ENCODE measurements at regions not wholly inside any gene's neighbourhood (a gene's known extent, or its start where the extent isn't known, plus 50 kb on each side); places are given as distances from the start of the nearest gene placed in this dataset.

DNA sequence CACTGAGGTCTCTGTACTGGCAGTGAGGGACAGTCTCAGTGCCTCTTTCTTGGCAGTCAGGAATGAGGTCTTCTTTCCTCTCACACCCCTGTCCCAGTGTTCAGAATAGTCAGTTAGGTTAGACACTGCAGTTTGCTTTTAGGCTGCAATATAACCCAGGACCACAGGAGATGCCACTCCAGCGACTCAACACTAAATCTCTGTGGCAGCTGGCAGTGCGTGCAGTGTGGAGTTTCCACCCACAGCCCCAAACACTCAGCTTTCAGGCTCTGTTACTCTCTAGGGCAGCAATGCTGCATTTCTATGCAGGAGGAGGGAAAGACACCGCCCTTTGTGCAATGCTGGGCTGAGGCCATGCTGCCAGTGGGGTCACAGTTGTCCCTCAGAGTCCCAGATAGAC lies 150.2 kb upstream of the SUCLG2 start:
- Histone ChIP-seq H3K27ac (ENCODE audit: low read depth, low read length) (no peak overlapping the region), H3K36me3 (ENCODE audit: control insufficient read depth, low read length) (no peaks in the 10 kb centered on the region), H4K20me1 (ENCODE audit: control insufficient read depth, insufficient read depth, low read depth, low read length) (no peaks in the 10 kb centered on the region), H3K79me2 (ENCODE audit: control insufficient read depth, low read length) (no peaks in the 10 kb centered on the region), H3K4me2 (ENCODE audit: low read length) (no peak overlapping the region), H3K4me3 (ENCODE audit: low read length) (no peak overlapping the region), H3F3A (ENCODE audit: control insufficient read depth, insufficient read depth) (no peaks in the 10 kb centered on the region), H3K9me3 (ENCODE audit: control insufficient read depth, insufficient read depth, low read length) (peaks cover 17% of the 10 kb centered on the region; the same call in 1 of the 2 replicates), H3K9me2 (replicated peaks; ENCODE audit: control insufficient read depth, low read length) (no peaks in the 10 kb centered on the region), H3K27me3 (ENCODE audit: control insufficient read depth, low read length) (no peaks in the 10 kb centered on the region), H3K4me1 (ENCODE audit: control insufficient read depth, low read length) (no peaks in the 10 kb centered on the region)
- TF ChIP-seq CTCF (IDR thresholded peaks at IDR 0.05; ENCODE audit: low read depth, low read length, poor library complexity, severe bottlenecking) (no peak), EZH2phosphoT487 (IDR thresholded peaks at IDR 0.05; ENCODE audit: borderline replicate concordance, low read length) (no peak)

DNA sequence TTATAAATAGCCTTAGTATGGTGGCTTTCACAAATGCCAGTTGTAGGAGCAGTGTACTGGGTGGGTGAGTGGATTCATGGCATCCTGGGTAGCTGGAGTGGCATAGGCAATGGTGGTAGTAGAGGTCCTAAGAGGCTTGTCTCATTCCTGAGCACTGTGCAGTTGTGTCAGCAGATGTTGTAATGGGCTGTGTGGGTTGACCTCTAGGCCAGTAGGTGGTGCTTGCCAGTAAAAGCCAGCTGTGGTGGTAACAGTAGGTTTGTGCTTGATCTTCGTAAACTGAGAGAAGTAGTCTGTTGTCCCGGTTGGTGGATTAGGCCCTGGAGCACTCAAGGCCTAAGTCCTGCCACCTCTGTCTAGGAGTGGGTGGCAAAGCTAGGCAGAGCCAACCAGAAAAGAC lies 149.7 kb upstream of the SUCLG2 start:
- no peaks in the 10 kb centered on the region for H3K36me3 ChIP-seq (ENCODE audit: control insufficient read depth, low read length)
- no peak overlapping the region for H3K4me3 ChIP-seq (ENCODE audit: low read length)
- H3K79me2 ChIP-seq (ENCODE audit: control insufficient read depth, low read length) = no peaks in the 10 kb centered on the region
- no peaks in the 10 kb centered on the region for H3K27me3 ChIP-seq (ENCODE audit: control insufficient read depth, low read length)
- H3K4me1 ChIP-seq (ENCODE audit: control insufficient read depth, low read length) = no peaks in the 10 kb centered on the region
- H3K4me2 ChIP-seq (ENCODE audit: low read length) = no peak overlapping the region
- no peaks in the 10 kb centered on the region for H3K9me2 ChIP-seq (replicated peaks; ENCODE audit: control insufficient read depth, low read length)
- no peak overlapping the region for H3K27ac ChIP-seq (ENCODE audit: low read depth, low read length)
- no peaks in the 10 kb centered on the region for H4K20me1 ChIP-seq (ENCODE audit: control insufficient read depth, insufficient read depth, low read depth, low read length)
- H3K9me3 ChIP-seq (ENCODE audit: control insufficient read depth, insufficient read depth, low read length) = peaks cover 17% of the 10 kb centered on the region; the same call in 1 of the 2 replicates
- H3F3A ChIP-seq (ENCODE audit: control insufficient read depth, insufficient read depth) = no peaks in the 10 kb centered on the region
- TF ChIP-seq EZH2phosphoT487 (IDR thresholded peaks at IDR 0.05; ENCODE audit: borderline replicate concordance, low read length) (no peak), CTCF (IDR thresholded peaks at IDR 0.05; ENCODE audit: low read depth, low read length, poor library complexity, severe bottlenecking) (no peak)

GRCh38 chr3:67798412-67798811 lies 144.0 kb upstream of the SUCLG2 start:
- Histone ChIP-seq H3K4me2 (ENCODE audit: low read length) (no peak overlapping the region), H3K4me1 (ENCODE audit: control insufficient read depth, low read length) (no peaks in the 10 kb centered on the region), H4K20me1 (ENCODE audit: control insufficient read depth, insufficient read depth, low read depth, low read length) (no peaks in the 10 kb centered on the region), H3K4me3 (ENCODE audit: low read length) (no peak overlapping the region), H3K9me2 (replicated peaks; ENCODE audit: control insufficient read depth, low read length) (no peaks in the 10 kb centered on the region), H3K27me3 (ENCODE audit: control insufficient read depth, low read length) (no peaks in the 10 kb centered on the region), H3K36me3 (ENCODE audit: control insufficient read depth, low read length) (no peaks in the 10 kb centered on the region), H3K9me3 (ENCODE audit: control insufficient read depth, insufficient read depth, low read length) (peaks cover 11% of the 10 kb centered on the region; the same call in 1 of the 2 replicates), H3K27ac (ENCODE audit: low read depth, low read length) (no peak overlapping the region), H3K79me2 (ENCODE audit: control insufficient read depth, low read length) (no peaks in the 10 kb centered on the region), H3F3A (ENCODE audit: control insufficient read depth, insufficient read depth) (no peaks in the 10 kb centered on the region)
- no peak for TF ChIP-seq CTCF (IDR thresholded peaks at IDR 0.05; ENCODE audit: low read depth, low read length, poor library complexity, severe bottlenecking)
- TF ChIP-seq EZH2phosphoT487 (IDR thresholded peaks at IDR 0.05; ENCODE audit: borderline replicate concordance, low read length) = no peak

DNA sequence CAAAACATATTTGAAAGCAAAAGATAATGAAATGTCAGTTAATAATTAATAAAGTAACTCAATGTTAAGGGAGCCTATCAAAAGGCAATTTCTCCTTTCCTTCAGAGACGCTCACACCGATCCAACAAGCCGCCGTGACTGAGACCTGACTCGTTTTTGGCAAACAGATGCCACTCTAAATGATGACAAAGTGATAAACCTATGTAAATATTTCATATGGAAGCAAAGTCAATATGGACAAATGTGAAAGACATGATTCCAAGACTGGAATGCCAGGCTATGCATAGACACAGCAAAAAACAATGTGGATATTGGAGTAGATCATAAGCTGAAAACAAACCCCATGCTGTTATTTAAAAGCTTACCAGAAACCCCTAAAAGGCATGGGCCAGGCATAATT lies 137.2 kb upstream of the SUCLG2 start:
- no peak overlapping the region for H3K4me2 ChIP-seq (ENCODE audit: low read length)

More for the DNA sequence above, 137.2 kb upstream of the SUCLG2 start:
- Histone ChIP-seq H3K36me3 (ENCODE audit: control insufficient read depth, low read length) (no peaks in the 10 kb centered on the region), H3K9me3 (ENCODE audit: control insufficient read depth, insufficient read depth, low read length) (no peaks in the 10 kb centered on the region), H3K79me2 (ENCODE audit: control insufficient read depth, low read length) (no peaks in the 10 kb centered on the region), H4K20me1 (ENCODE audit: control insufficient read depth, insufficient read depth, low read depth, low read length) (no peaks in the 10 kb centered on the region), H3K9me2 (replicated peaks; ENCODE audit: control insufficient read depth, low read length) (no peaks in the 10 kb centered on the region), H3K27ac (ENCODE audit: low read depth, low read length) (no peak overlapping the region), H3F3A (ENCODE audit: control insufficient read depth, insufficient read depth) (no peaks in the 10 kb centered on the region), H3K4me1 (ENCODE audit: control insufficient read depth, low read length) (peaks cover 11% of the 10 kb centered on the region), H3K4me3 (ENCODE audit: low read length) (no peak overlapping the region), H3K27me3 (ENCODE audit: control insufficient read depth, low read length) (no peaks in the 10 kb centered on the region)
- TF ChIP-seq EZH2phosphoT487 (IDR thresholded peaks at IDR 0.05; ENCODE audit: borderline replicate concordance, low read length) = no peak
- no peak for TF ChIP-seq CTCF (IDR thresholded peaks at IDR 0.05; ENCODE audit: low read depth, low read length, poor library complexity, severe bottlenecking)
